Jurkat, Clone E6-1 (cell line): ENCODE measurements at regions not wholly inside any gene's neighbourhood (a gene's known extent, or its start where the extent isn't known, plus 50 kb on each side); places are given as distances from the start of the nearest gene placed in this dataset.

ENCODE experiments used
- DNase-seq: peaks from one replicate; pipeline ENCODE4 v3.0.0-alpha.2; 2011; ENCODE audit warnings: low read depth, low spot score
- H3K4me3 ChIP-seq: 2 replicates; pipeline ENCODE4 v1.5.1; 2011; ENCODE audit warnings: mild to moderate bottlenecking, low read length, control low read depth, moderate library complexity

- DNase-seq, result no peak
- H3K4me3 ChIP-seq, result no peak overlapping the region
Observed at GRCh38 chr4:181982437-181982836, 260.8 kb upstream of the TENM3 start.

- no peak overlapping the region for H3K4me3 ChIP-seq
- DNase-seq, result no peak
Observed at GRCh38 chr4:181982856-181983255, 260.3 kb upstream of the TENM3 start.

- H3K4me3 ChIP-seq, result no peak overlapping the region
- DNase-seq, result no peak
Observed at GRCh38 chr4:181987392-181987791, 255.8 kb upstream of the TENM3 start.

- DNase-seq, result no peak
- no peak overlapping the region for H3K4me3 ChIP-seq
Observed at GRCh38 chr4:181989071-181989470, 254.1 kb upstream of the TENM3 start.

- no peak overlapping the region for H3K4me3 ChIP-seq
- no peak for DNase-seq
Observed at GRCh38 chr4:181991369-181992108, 251.7 kb upstream of the TENM3 start.

- DNase-seq, result no peak
- H3K4me3 ChIP-seq, result no peak overlapping the region
Observed at GRCh38 chr4:181998398-181999295, 244.6 kb upstream of the TENM3 start.

GRCh38 chr4:182000077-182000476 lies 243.1 kb upstream of the TENM3 start:
- DNase-seq, result no peak

GRCh38 chr4:182010876-182011275 lies 232.3 kb upstream of the TENM3 start:
- no peak overlapping the region for H3K4me3 ChIP-seq
- DNase-seq, result no peak

More at GRCh38 chr4:182000077-182000476, 243.1 kb upstream of the TENM3 start:
- no peak overlapping the region for H3K4me3 ChIP-seq

GRCh38 chr4:182014164-182014563 lies 229.0 kb upstream of the TENM3 start:
- no peak for DNase-seq

GRCh38 chr4:182015014-182015413 lies 228.2 kb upstream of the TENM3 start:
- H3K4me3 ChIP-seq, result no peak overlapping the region

More at GRCh38 chr4:182014164-182014563, 229.0 kb upstream of the TENM3 start:
- H3K4me3 ChIP-seq, result no peak overlapping the region

GRCh38 chr4:182015893-182016292 lies 227.3 kb upstream of the TENM3 start:
- H3K4me3 ChIP-seq, result no peak overlapping the region
- no peak for DNase-seq

More at GRCh38 chr4:182015014-182015413, 228.2 kb upstream of the TENM3 start:
- no peak for DNase-seq

GRCh38 chr4:182017038-182017437 lies 226.2 kb upstream of the TENM3 start:
- H3K4me3 ChIP-seq, result no peak overlapping the region
- no peak for DNase-seq

GRCh38 chr4:182018691-182019090 lies 224.5 kb upstream of the TENM3 start:
- DNase-seq, result no peak
- no peak overlapping the region for H3K4me3 ChIP-seq

GRCh38 chr4:182019148-182019652 lies 224.0 kb upstream of the TENM3 start:
- no peak for DNase-seq
- H3K4me3 ChIP-seq, result no peak overlapping the region

GRCh38 chr4:182022909-182023308 lies 220.3 kb upstream of the TENM3 start:
- no peak overlapping the region for H3K4me3 ChIP-seq
- no peak for DNase-seq

- no peak for DNase-seq
- H3K4me3 ChIP-seq, result no peak overlapping the region
Observed at GRCh38 chr4:182023469-182023868, 219.7 kb upstream of the TENM3 start.

- no peak overlapping the region for H3K4me3 ChIP-seq
- DNase-seq, result no peak
Observed at GRCh38 chr4:182042945-182043344, 200.3 kb upstream of the TENM3 start.

GRCh38 chr4:182048871-182049270 lies 194.3 kb upstream of the TENM3 start:
- no peak overlapping the region for H3K4me3 ChIP-seq
- no peak for DNase-seq

GRCh38 chr4:182056866-182057265 lies 186.3 kb upstream of the TENM3 start:
- no peak for DNase-seq

GRCh38 chr4:182062458-182062857 lies 180.7 kb upstream of the TENM3 start:
- no peak for DNase-seq

More at GRCh38 chr4:182056866-182057265, 186.3 kb upstream of the TENM3 start:
- no peak overlapping the region for H3K4me3 ChIP-seq

More at GRCh38 chr4:182062458-182062857, 180.7 kb upstream of the TENM3 start:
- H3K4me3 ChIP-seq, result no peak overlapping the region
